ENCODE measurements at regions not wholly inside any gene's neighbourhood (a gene's known extent, or its start where the extent isn't known, plus 50 kb on each side); places are given as distances from the start of the nearest gene placed in this dataset.
A peak's percentile ranks its signal among the peaks of the same experiment; 100 is the strongest.
"Not testable (repeated sequence)": the region's sequence is repeated elsewhere in the genome, so short reads cannot be mapped to it uniquely, and the experiment has no call there.

GRCh38 chr12:76292891-76293290 is 55.3 kb downstream of the BBS10 start:
- ATAC-seq; DNase-seq (ENCODE audit: low spot score): not testable (repeated sequence)

DNA sequence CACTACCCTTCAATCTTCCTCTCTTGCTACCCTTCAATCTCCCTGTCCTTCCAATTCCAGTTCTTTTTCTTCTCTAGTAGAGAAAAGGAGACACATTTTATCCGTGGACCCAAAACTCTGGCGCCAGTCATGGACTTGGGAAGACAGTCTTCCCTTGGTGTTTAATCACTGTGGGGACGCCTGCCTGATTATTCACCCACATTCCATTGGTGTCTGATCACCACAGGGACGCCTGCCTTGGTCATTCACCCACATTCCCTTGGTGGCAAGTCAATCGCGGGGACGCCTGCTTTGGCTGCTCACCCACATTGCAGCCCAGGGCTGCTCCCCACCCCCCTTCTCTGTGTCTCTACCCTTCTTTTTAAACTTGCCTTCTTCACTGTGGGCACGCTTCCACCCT is 55.9 kb downstream of the BBS10 start:
- ATAC-seq; DNase-seq (ENCODE audit: low spot score): not testable (repeated sequence)

- no peak for ATAC-seq
- DNase-seq (ENCODE audit: low spot score) = no peak
Measured at GRCh38 chr12:76290963-76291859, 57.0 kb downstream of the BBS10 start.

GRCh38 chr12:76288218-76288617 is 60.0 kb downstream of the BBS10 start:
- no peak for DNase-seq (ENCODE audit: low spot score)
- ATAC-seq = peak; percentile 29

DNA sequence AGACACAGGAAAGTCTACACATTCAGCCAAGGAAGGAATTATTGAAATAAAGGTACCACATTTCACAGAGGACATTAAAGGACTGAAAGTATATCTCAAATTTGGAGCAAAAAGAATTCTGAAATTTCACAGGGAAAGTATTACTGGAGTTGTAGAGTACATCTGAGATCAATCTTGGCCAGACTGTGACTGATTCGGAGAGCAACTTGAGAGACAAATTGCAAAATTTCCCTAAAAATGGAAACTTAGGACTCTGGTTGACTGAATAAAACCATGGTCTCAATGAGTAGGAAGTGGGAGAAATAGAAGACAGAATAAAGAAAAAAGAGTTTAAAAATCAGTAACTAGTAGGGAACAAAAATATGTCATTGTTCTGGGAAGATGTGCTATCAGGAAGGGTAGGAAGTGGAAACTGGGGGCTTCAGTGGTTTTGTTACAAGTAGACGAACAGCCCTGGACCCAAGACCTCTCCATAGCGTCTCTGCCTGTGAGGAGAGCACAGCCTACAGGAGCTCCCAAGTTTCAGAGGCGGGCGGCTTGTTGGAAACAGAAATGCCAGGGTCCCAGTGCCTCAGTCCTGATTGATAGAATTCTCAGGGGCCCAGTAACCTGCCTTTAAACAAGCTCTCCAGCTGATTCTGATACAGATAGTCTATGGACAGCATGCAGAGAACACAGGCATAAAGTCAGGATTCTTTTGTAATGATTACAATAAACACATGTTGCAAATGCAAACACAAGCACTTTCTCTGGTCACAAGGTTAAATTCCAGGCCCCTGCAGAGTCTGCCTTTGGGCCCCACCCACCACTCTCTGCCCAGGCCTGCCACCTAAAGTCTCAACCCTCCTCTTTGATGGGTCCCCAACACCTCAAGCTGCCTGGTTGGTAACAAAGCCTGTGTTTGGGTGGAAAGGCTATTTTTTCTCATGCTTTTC is 63.1 kb downstream of the BBS10 start:
- peak; percentile 88 for ATAC-seq
- peak; percentile 70 for DNase-seq (ENCODE audit: low spot score)

DNA sequence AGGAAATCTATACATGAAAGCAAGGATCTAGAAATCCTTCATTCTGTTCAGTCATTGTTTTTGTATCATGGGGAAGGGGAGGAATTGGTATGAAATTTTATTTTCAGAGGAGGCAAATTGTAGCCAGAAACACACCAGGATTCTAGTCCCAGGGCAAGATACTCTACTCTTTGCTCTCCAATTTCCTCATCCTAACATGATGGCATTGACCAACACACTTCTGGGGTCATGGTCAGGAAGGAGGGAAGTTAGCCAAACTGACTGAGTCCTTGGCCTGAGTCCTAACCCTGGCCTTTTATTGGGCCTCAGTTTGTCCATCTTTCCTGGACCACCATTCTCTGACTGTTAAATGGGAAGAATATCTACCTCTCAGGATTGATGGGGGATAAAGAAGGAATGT is 65.5 kb downstream of the BBS10 start:
- DNase-seq (ENCODE audit: low spot score) (peak; percentile 48), ATAC-seq (peak; percentile 50)

DNA sequence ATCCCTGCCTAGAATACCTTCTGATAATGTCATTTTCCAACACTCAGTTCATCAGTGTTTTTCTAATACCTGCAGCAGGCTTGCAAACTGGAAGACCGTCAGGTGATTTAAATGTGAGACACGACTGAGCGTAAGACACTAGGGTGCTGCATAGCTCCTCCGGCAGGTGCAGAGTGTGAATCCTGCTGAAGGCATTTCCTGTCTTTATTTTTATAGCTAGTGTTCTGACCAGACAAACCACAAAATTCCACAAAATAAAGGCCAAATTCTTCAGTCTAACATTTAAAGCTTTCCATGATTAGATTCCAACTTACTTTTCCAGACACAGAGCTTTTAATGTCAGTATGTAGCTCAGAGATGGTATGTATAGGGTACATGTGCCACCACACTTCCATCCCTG is 70.7 kb downstream of the BBS10 start:
- ATAC-seq (no peak), DNase-seq (ENCODE audit: low spot score) (no peak)

GRCh38 chr12:76276499-76277151 is 71.6 kb downstream of the BBS10 start:
- DNase-seq (ENCODE audit: low spot score) (peak; percentile 88), ATAC-seq (peak; percentile 94)

DNA sequence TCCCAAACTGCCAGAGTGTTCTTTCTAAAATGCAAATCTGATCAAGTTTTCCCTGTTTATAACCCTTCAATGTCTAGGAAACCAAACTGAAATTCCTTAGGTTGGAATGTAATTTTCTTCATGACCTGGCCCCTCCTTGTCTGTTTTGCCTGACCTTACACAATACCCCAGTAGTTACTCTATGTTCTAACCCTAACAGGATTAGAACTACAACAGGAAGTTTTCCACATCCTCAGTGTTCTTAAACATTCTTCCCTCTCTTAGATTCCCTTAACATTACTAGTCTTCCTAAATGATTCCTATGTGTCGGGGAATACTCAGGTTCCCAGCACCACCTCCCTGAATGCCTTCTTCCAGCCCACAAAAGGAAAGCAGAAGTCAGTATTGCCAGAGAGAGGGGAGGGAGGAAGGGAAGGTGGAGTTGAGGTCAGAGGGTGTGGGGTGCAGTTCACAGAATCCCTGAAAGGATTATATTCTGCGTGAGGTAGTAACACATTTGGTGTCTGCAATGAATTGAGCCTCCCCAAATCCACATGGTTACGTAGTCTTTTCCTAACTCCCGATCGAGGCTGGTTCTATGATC is 72.6 kb downstream of the BBS10 start:
- ATAC-seq (no peak), DNase-seq (ENCODE audit: low spot score) (no peak)

GRCh38 chr12:76274420-76275083 is 73.7 kb downstream of the BBS10 start:
- DNase-seq (ENCODE audit: low spot score) (no peak), ATAC-seq (no peak)

DNA sequence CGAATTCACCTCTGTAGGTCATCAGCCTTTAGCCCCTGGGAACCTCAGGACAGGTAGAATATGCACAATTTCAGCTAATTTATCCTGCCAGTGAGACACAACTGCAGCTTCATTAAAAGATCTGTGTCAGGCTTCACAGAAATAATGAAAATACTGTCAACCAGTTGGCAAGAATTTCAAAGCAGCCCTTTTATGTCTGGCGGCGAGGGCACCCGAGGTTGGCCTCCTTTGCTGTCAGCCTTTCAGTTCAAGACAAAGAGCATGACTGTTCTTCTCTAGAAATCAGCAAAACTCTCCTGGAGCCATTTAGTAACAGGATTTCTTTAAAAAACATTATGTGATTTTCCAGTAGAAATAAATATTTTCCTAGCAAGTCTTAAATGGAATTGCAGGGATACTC is 75.9 kb downstream of the BBS10 start:
- DNase-seq (ENCODE audit: low spot score) = no peak
- ATAC-seq = no peak

GRCh38 chr12:76270657-76271358 is 77.4 kb downstream of the BBS10 start:
- DNase-seq (ENCODE audit: low spot score) (no peak), ATAC-seq (no peak)

- DNase-seq (ENCODE audit: low spot score) (no peak), ATAC-seq (no peak)
Measured at GRCh38 chr12:76268267-76268666, 79.9 kb downstream of the BBS10 start.

DNA sequence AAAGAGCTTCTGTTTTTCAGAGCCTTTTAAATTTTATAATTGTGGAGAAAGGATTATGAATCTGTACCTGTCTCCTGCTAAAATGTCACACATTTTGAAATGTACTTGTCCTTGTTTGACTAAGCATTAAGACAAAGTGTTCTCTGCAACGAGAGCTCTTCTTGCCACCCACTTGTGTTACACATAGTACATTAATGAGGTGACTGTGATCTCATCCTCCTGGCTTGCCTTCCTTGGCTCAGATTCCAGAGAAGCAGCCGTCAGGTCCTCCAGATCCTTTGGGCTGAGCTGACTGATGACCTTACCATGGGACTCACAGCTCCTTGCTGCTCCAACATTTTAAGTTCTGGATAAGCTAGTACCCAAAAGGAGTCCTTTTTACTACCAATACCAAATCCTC is 81.4 kb downstream of the BBS10 start:
- ATAC-seq = peak; percentile 65
- DNase-seq (ENCODE audit: low spot score) = no peak

- DNase-seq (ENCODE audit: low spot score) (no peak), ATAC-seq (no peak)
Measured at GRCh38 chr12:76265424-76266180, 82.6 kb downstream of the BBS10 start.

DNA sequence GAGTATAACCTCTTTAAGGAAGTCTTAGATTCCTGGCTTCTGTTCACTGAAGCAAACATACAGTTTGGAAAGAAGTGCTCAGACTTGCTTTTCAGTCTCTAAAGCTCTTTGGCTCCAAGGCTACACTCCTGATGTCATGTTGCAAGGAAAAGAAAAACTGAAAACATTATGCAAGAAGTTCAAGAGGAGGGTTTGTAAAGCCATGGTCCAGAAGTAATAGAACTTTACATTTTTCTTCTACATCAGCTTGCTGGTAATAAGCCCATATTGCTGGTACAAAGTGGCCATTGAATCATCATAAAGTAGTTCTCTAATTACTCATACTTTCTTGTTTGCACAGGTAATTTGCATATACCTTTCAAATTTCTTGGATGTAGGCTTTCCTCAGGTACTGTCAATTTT is 83.6 kb downstream of the BBS10 start:
- DNase-seq (ENCODE audit: low spot score) = no peak
- ATAC-seq = no peak

GRCh38 chr12:76263696-76264095 is 84.5 kb downstream of the BBS10 start:
- DNase-seq (ENCODE audit: low spot score) (no peak), ATAC-seq (no peak)

DNA sequence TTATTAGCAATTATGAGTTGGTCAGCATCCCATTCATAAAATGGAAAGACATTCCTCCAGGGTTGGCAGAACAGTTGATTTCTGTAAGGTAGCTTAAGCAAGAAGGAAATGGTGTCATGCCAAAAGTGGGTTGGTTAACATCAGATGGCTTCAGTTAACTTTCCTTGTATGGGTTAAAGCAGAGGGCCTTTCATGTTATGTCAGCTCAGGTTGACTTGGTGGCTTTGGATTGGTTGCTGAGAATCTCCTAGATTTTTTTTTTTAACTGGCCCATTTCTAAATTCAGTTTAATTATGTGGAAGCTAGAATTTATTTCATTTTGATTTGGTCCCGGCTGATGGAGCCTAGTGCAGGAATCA is 87.8 kb downstream of the BBS10 start:
- no peak for DNase-seq (ENCODE audit: low spot score)
- ATAC-seq = no peak
